HG03469 (cell line): ENCODE measurements at regions not wholly inside any gene's neighbourhood (a gene's known extent, or its start where the extent isn't known, plus 50 kb on each side); places are given as distances from the start of the nearest gene placed in this dataset.

Experiments used
- ATAC-seq: cut with Tn5 transposase; IDR thresholded peaks from one replicate; pipeline ENCODE4 v1.9.1; 2021; ENCODE audit warnings: mild to moderate bottlenecking, moderate library complexity, moderate number of reproducible peaks; ENCODE audit not compliant: unreplicated experiment

DNA sequence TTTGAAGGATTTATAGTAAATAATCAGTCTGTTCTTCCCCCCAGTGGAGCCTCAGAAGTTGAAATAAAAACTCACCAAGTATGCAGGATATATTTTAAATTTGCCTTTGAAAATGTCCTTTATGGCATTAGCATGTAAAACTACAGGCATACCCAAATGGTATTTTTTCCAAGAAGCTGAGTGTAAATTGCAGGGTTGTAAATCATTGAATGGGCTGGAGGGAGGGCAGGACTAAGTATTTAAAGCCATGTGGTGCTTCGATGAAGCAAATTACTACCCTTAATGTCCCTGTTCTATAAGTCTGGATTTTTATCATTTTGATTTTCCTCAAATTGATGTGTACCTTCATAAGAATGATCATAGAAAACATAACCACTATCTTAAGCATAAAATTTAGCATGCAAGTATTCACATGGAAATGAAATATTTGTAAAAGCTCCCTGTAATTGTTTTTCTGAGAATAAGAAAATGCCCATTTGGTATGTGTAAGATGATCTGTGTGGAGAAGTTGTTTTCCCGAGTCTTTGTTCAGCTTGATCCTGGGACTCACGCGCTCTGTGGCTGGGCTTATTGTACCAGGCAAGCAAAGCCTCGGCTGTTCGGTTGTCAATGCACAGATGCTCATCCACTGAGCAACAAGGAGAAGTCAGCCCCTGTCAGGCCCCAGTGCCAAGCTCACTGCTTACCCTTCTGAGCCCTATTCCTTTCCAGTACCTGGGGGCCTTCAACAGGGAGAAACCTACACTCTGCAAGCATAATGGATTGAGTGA lies 66.7 kb downstream of the CD164 start:
- no peak for ATAC-seq

- no peak for ATAC-seq
These were observed 68.0 kb downstream of the CD164 start for GRCh38 chr6:109314313-109314712.

DNA sequence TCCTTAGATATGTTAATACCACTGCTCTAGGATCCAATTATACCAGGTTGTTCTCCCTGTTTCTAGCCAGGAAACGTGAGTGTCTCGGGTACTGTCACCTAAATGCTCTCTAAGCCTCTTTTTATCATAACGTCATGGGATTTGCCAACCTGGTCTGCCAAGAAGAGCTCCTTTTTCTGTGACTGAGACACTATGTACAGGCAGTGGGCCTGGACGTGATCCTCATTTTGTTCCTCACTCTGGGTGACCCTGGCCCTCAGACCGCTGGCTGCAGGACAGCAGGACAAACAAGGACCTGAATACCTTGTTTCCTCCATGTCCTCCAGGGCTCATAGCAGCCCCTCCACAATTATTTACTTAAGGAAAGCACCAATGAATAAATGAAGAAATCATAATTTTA lies 69.1 kb downstream of the CD164 start:
- ATAC-seq: no peak

GRCh38 chr6:109311471-109311870 lies 70.8 kb downstream of the CD164 start:
- ATAC-seq: no peak

DNA sequence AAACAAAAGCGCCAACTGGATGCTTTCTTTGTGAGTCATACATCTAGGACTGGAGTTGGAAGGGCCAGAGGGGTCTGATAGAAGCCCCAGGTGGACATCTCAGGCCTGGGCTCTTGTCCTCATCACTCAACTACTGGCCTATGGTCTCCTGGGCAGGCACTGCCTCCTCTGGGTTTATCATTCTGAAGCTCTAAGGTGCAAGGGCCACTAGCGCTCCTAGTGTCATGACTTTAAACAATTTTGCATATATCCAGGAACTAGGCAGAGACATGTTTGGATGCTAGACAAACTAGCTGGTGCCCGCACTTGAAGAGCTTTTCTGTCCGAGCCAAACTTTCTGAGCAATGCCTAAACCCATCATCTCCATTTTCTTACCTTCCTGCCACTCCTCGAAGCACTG lies 72.3 kb downstream of the CD164 start:
- no peak for ATAC-seq

DNA sequence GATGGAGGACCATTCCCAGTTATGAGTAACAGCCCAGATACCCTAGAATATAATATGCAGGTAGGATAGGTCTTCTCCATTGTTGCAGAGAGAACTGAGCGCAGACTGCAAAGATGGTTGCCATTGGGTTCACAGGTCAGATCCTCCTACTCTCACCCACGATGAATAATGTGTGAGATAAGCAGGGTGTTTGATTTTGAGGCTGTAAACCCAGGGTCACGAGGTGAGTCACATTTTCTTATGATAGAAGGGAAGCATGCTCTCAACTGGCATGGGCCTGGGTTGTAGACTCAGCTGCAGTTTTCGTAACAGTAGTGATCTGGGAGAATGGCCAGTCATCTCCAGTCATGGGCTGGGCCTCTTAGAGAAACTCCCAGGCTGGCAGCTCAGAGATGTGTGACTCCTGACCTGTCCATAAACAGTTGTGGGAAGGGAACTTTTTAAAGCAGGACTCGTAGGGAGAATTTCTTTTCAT lies 74.2 kb downstream of the CD164 start:
- no peak for ATAC-seq

GRCh38 chr6:109306733-109307132 lies 75.5 kb downstream of the CD164 start:
- no peak for ATAC-seq

DNA sequence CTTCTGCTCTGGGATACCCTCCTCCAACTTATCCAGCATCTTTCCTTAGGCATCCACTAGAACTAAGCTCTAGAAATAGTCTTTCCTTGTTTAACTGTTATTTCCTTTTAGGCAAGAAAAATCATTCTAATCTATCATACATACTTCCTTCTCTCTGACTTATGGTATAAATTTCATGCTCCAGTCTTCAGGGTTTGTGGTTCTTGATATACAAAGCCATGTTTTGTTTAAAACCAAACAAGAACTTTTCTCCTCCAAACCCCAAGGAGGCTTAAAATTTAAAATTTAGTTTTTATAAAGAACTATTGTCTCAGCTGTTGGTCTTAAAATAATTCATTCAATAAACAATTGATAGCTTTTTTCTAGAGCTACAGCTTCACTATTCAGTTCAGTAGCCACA lies 77.2 kb downstream of the CD164 start:
- no peak for ATAC-seq

DNA sequence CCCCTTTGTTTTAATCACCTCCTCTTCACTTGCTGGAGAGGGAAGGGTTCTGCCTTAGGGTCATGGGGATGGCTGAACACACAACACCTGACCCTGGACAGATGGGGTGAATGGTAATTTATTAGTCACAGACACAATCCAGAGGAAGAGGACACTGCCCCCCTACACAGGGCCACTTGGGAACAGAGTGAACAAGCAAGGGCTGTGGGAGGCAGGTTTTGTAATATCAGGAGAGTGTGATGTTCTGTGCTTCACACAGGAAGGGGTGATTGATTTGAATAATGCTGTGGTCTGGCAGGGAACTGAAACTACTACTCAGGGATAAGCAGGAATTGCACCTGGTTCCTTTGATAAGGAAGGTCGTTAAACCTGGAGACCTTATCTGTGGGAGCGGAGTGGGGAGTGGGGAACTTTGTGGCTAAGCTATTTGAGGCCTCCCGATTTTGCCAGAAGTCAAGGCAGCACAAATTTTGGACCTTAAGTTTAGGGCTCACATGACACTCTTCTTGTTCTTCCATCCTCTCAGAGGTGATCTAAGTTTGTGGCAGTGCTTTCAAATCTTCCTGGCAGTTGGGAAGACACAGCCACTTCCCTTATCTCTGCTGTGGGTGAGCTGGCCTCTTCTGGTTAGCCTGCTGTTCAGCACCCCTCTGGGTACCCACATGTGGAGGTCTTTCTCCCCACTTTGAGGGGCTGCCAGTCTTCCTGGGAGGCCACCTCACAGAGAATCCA lies 77.8 kb downstream of the CD164 start:
- ATAC-seq: peak; percentile 78

- ATAC-seq: no peak
These were observed 78.5 kb downstream of the CD164 start for GRCh38 chr6:109303640-109304283.

DNA sequence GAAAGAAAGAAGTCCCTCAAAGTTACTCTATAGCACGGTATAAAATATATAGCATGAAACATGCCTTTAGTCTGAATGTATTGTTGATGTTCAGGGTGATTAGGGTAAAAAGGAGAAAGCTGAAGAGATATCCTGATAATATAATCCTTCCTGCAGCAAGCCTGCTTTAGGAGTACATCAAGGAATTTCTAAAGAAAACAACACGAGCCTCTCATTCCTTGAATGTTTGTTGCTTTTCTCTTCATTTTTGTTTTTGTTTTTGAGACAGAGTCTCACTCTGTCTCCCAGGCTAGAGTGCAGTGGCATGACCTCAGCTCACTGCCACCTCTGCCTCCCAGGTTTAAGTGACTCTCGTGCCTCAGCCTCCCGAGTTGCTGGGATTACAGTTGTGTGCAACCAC lies 79.1 kb downstream of the CD164 start:
- no peak for ATAC-seq

DNA sequence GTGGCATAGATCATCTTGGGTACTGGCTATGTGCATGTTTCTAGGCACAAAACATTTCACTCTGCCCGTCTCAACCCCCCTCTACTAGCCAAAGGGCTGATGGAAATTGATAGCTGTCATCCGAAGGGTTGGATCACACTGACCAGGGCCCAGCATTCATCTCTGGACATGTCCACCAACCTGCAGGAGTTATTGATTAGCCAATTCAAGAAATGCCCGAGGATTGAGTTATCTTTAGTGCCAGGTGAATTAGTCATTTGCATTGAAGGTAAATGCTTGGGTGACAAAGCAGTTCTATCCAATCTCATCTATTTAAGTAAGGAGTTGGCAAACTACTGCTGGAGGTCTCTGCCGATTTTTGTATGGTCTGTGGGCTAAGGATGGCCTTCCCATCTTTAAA lies 80.1 kb downstream of the CD164 start:
- ATAC-seq: no peak

GRCh38 chr6:109301418-109301817 lies 80.8 kb downstream of the CD164 start:
- ATAC-seq: no peak

GRCh38 chr6:109300874-109301273 lies 81.4 kb downstream of the CD164 start:
- ATAC-seq: no peak

DNA sequence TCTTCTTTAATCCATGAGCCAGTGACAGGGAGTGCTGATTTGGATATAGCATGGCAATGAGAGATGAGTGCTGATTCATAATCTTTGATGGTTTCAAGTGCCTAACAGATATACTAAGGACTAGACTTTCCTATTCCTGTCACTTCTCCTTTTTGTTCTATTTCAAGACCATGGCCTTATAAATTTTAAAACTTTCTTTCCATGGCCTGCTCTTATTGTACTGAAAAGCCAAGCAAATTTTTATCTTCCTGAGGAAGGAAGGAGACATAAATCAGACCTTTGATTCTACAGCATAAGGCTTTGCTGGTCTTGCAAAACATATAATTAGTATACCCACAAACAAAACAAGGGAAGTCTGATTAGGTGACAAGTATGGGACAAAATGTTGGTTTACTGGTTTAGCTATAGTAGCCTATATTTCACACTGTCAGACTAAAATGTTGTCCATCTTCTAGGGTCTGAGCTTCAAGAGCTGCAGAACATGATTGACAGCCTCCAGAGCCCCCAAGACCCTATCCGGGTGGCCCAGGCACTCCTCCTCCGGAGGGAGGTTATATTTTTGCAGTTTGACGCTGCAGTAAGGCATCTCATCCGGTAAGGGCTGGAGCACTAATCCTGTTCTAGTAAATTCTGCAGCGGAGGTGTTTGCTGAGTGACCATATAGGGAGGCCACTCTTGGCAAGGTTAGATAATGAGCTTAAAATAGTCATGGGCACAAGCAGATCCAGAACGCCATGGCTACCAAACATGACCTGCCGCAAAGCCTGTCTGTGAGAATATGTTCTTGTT lies 82.3 kb downstream of the CD164 start:
- ATAC-seq: no peak

GRCh38 chr6:109299265-109299607 lies 83.0 kb downstream of the CD164 start:
- no peak for ATAC-seq

DNA sequence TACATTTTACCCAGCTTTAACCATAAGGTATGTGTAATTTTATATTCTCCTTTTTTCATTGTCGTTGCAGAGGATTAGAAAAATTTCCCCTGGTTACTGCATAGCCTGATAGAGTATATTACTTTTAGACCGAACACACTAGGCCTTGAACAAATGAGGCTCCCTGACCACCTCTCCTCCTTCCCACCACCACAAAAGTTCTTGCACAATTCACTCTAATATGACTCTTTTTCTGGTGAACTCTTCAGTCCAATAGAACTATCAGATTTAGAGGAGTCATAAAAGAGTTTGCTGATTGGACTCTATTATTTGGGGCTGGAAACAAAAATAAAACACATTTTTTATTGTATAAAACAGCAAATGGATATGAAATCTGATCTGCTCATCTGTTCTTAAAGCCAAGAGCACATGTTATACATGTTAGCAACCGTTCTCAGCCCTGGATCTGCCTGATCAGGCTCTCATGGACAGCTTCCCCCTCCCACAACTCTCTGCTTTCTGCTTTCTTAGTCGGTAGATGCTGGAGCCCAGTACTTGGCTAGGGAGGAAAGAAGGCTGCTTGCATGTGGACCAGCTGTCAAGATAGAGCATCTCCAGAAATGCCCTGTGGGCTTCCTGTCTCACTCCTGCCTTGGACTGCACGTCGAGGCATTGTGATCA lies 83.5 kb downstream of the CD164 start:
- no peak for ATAC-seq

DNA sequence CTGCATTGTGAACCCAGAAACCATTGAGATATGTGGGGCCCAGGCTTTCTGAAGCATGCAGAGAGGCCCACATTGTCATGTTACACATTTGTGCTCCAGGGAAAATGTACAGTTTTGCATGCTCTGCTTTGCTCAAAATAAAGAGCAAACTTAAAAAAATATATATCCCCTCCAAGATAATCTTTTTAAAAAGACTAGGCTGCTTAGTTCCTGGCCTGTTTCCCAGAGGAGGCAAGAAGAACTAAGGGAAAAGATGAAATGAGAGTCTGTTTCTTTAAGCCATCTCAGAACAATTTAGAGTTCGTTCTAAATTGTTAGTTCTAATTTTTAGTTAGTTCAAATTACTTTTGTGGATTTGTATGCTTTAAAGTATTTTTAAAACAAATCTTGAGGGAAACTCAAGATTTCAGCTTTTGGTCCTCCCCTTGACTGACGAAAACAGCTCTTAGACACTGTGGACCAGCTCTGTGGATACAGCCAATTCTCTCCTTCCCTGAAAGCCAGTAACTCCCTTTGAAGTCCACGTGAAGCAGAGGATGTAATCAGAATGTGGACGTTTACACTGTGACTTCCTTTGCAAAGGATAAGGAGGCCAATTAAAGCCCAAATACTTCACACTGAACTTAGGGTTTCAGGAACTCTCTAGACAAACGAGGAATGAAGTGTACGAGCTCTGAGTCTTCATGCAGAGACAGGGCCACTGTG lies 84.7 kb downstream of the CD164 start:
- ATAC-seq: no peak

GRCh38 chr6:109296971-109297372 lies 85.3 kb downstream of the CD164 start:
- ATAC-seq: no peak

DNA sequence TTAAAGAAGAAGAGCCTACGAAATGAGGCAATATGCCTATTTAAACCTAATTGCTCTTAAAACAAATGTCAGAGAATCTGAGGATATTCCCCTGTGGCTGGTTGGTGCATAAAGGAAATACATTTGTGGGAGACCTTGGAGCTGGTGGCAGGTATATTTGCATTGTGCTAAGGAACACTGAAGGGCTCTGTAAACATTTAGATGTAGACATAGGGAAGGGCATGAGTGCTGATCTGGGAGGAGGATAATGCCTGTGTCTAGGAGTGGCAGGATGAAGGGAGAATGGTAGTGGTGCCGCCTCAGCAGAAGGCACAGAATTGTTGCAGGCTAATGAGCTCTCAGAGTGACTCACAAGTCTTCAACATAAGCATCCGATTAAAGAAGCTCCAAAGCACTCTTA lies 85.8 kb downstream of the CD164 start:
- ATAC-seq: no peak
